Activated CD4-positive, alpha-beta T cell treated with anti-CD3 and anti-CD28 coated beads for 36 hours (primary cell): ENCODE measurements at regions not wholly inside any gene's neighbourhood (a gene's known extent, or its start where the extent isn't known, plus 50 kb on each side); places are given as distances from the start of the nearest gene placed in this dataset.

Experiments
- ATAC-seq: fragments of 200-7000 bp; cut with Tn5 transposase; one replicate; pipeline ENCODE4 v1.10.0; 2021; ENCODE audit warnings: mild to moderate bottlenecking, moderate library complexity
- CTCF ChIA-PET: fragments of 350-600 bp; sonication (Branson Sonifier 250); formaldehyde crosslinking; loops from one replicate; lab custom pipeline; 2021; ENCODE audit warnings: antibody characterized with exemption; lab: Charles Lee
- POLR2A ChIA-PET: fragments of 350-600 bp; sonication (Branson Sonifier 250); formaldehyde crosslinking; loops from one replicate; lab custom pipeline; 2021; ENCODE audit warnings: antibody characterized with exemption, inconsistent platforms; lab: Charles Lee
- DNase-seq: peaks from one replicate; pipeline ENCODE4 v3.0.0-alpha.2; 2020
- H3K27ac Mint-ChIP-seq: one replicate; pipeline ENCODE4 v1.8.0; 2021; ENCODE audit warnings: mixed read lengths
- H3K27me3 Mint-ChIP-seq: one replicate; pipeline ENCODE4 v1.8.0; 2021; ENCODE audit warnings: mixed read lengths
- H3K36me3 Mint-ChIP-seq: one replicate; pipeline ENCODE4 v1.8.0; 2021; ENCODE audit warnings: low read depth, mixed read lengths
- H3K4me1 Mint-ChIP-seq: one replicate; pipeline ENCODE4 v1.8.0; 2021; ENCODE audit warnings: mixed read lengths
- H3K4me3 Mint-ChIP-seq: one replicate; pipeline ENCODE4 v1.8.0; 2021; ENCODE audit warnings: mild to moderate bottlenecking, moderate library complexity, mixed read lengths
- H3K9me3 Mint-ChIP-seq: one replicate; pipeline ENCODE4 v1.8.0; 2021; ENCODE audit warnings: low read depth, mixed read lengths
- intact Hi-C, 2 experiments: fragments of 100-400 bp; cut with DNase I in 1 of 2; cut with micrococcal nuclease in 1 of 2; formaldehyde crosslinking; loops; one replicate each; pipeline versions ENCODE4 v1.14.2 to v1.15.1; 2022 to 2024; cut with DNase I, micrococcal nuclease

DNA sequence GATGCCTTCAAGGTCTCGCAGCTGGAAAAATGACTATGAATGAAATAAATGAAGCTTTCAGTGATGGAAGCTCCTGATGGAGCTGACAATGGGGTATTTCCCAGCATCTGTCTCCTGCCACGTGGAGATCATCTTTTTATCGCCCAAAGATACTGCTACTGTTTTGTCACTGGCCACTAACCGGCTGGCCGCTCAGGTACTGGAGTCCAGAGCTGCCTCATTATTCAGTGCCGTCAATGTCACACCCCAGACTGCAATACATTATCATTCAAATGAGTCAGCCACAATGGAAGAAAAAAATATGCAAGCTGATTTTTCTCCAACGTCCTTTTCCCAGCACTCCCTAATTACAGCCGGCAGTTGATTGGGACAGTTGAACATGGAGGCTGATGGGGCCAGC is 280.4 kb downstream of the ZSWIM6 start:
- Mint-ChIP-seq H3K36me3 (no peaks in the 10 kb centered on the region), H3K27me3 (peaks cover 7% of the 10 kb centered on the region), H3K4me3 (no peak overlapping the region), H3K27ac (no peak overlapping the region), H3K4me1 (no peaks in the 10 kb centered on the region), H3K9me3 (no peaks in the 10 kb centered on the region)
- intact Hi-C loops: no loop called here
- CTCF ChIA-PET: no interaction called here
- ATAC-seq: no peak
- POLR2A ChIA-PET: no interaction called here
- DNase-seq: no peak

GRCh38 chr5:61613679-61614078 is 281.6 kb downstream of the ZSWIM6 start:
- no peaks in the 10 kb centered on the region for H3K36me3 Mint-ChIP-seq
- intact Hi-C loops: no loop called here
- no peak overlapping the region for H3K4me3 Mint-ChIP-seq
- H3K9me3 Mint-ChIP-seq: no peaks in the 10 kb centered on the region
- DNase-seq (no peak), ATAC-seq (no peak)
- ChIA-PET CTCF (interaction anchor here (0.5 to 0.7 kb wide), 2 partner anchors 46 to 247 kb away, joined by 3 to 4 read pairs; no protein-coding TSS in a partner anchor), POLR2A (no interaction called here)
- H3K4me1 Mint-ChIP-seq: no peaks in the 10 kb centered on the region
- H3K27me3 Mint-ChIP-seq: peaks cover 7% of the 10 kb centered on the region
- H3K27ac Mint-ChIP-seq: no peak overlapping the region

GRCh38 chr5:61614606-61615005 is 282.5 kb downstream of the ZSWIM6 start:
- Mint-ChIP-seq H3K36me3 (no peaks in the 10 kb centered on the region), H3K27me3 (peaks cover 7% of the 10 kb centered on the region), H3K27ac (no peak overlapping the region), H3K4me1 (no peaks in the 10 kb centered on the region), H3K4me3 (no peak overlapping the region), H3K9me3 (no peaks in the 10 kb centered on the region)
- ChIA-PET POLR2A (no interaction called here), CTCF (interaction anchor here (1.2 kb wide), 1 partner anchor 43 kb away, joined by 3 read pairs; no protein-coding TSS in a partner anchor)
- DNase-seq (no peak), ATAC-seq (no peak)
- intact Hi-C loops: no loop called here

DNA sequence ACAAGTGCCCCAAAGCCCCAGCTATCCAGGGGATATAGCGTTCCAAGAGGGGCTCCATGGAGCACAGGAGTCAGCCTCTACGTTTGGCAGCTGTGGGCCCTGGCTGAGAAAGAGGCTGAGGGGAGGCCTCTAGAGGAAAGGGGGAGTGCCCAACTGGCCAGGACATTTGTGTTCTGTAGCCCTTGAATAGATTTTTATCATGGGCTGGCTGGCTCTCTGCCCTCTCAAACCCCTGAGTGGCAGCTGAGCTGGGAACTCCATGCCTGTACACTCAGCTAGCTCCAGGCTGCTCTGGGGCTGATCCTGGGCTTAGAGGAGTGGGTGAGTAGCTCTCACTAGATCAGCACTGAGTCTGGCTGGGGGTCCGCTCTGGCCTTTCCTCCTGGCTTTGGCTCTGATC is 285.0 kb downstream of the ZSWIM6 start:
- Mint-ChIP-seq H3K9me3 (no peaks in the 10 kb centered on the region), H3K4me1 (no peaks in the 10 kb centered on the region), H3K27ac (no peak overlapping the region), H3K27me3 (peaks cover 5% of the 10 kb centered on the region), H3K4me3 (no peak overlapping the region), H3K36me3 (no peaks in the 10 kb centered on the region)
- ChIA-PET CTCF (no interaction called here), POLR2A (no interaction called here)
- DNase-seq (no peak), ATAC-seq (no peak)
- intact Hi-C loops: no loop called here

- H3K36me3 Mint-ChIP-seq: no peaks in the 10 kb centered on the region
- CTCF ChIA-PET: interaction anchor here (0.6 kb wide), 1 partner anchor 334 kb away, joined by 3 read pairs; no protein-coding TSS in a partner anchor
- no peak for DNase-seq
- intact Hi-C loops: no loop called here
- H3K4me1 Mint-ChIP-seq: no peaks in the 10 kb centered on the region
- ATAC-seq: no peak
- H3K27ac Mint-ChIP-seq: no peak overlapping the region
- H3K4me3 Mint-ChIP-seq: no peak overlapping the region
- H3K27me3 Mint-ChIP-seq: peaks cover 3% of the 10 kb centered on the region
- POLR2A ChIA-PET: no interaction called here
- H3K9me3 Mint-ChIP-seq: no peaks in the 10 kb centered on the region
Measured at GRCh38 chr5:61617995-61618525, 286.0 kb downstream of the ZSWIM6 start.

DNA sequence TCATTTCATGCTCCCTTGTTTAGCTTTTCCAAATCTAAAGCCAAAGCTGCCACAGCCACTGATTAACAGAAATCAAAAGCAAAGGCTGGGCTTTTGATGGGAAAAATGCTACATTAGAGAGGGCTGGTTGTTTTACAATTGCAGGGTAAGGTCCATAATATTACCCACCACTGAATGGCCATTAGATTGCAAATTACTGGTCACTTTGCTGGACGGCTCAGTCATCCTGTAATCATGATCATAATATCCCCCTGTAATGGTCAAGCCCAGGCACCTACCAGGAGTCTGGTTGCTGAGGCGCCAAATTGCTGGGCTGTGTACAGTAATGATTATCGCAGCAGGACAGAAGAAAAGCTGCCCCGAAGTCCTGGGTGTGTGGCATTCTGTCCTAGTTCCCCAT is 286.5 kb downstream of the ZSWIM6 start:
- Mint-ChIP-seq H3K36me3 (no peaks in the 10 kb centered on the region), H3K27me3 (peaks cover 3% of the 10 kb centered on the region), H3K4me3 (no peak overlapping the region), H3K9me3 (no peaks in the 10 kb centered on the region), H3K4me1 (no peaks in the 10 kb centered on the region), H3K27ac (no peak overlapping the region)
- ChIA-PET CTCF (interaction anchor here (1.0 kb wide), 1 partner anchor 40 kb away, joined by 4 read pairs; no protein-coding TSS in a partner anchor), POLR2A (interaction anchor here (0.5 kb wide), 1 partner anchor 79 kb away, joined by 3 read pairs; no protein-coding TSS in a partner anchor)
- ATAC-seq (no peak), DNase-seq (no peak)
- intact Hi-C loops: no loop called here

- no peaks in the 10 kb centered on the region for H3K9me3 Mint-ChIP-seq
- ChIA-PET CTCF (interaction anchor here (0.6 to 1.0 kb wide), 2 partner anchors 24 to 39 kb away, joined by 3 to 4 read pairs; no protein-coding TSS in a partner anchor), POLR2A (no interaction called here)
- H3K4me1 Mint-ChIP-seq: no peaks in the 10 kb centered on the region
- H3K27ac Mint-ChIP-seq: no peak overlapping the region
- intact Hi-C loops: no loop called here
- H3K4me3 Mint-ChIP-seq: no peak overlapping the region
- H3K27me3 Mint-ChIP-seq: peaks cover 3% of the 10 kb centered on the region
- DNase-seq (no peak), ATAC-seq (no peak)
- H3K36me3 Mint-ChIP-seq: no peaks in the 10 kb centered on the region
Measured at GRCh38 chr5:61619289-61619688, 287.2 kb downstream of the ZSWIM6 start.

GRCh38 chr5:61619777-61620518 is 287.9 kb downstream of the ZSWIM6 start:
- no peak for DNase-seq
- Mint-ChIP-seq H3K9me3 (no peaks in the 10 kb centered on the region), H3K27me3 (peaks cover 8% of the 10 kb centered on the region), H3K36me3 (no peaks in the 10 kb centered on the region), H3K4me3 (no peak overlapping the region), H3K4me1 (no peaks in the 10 kb centered on the region), H3K27ac (no peak overlapping the region)
- no peak for ATAC-seq
- ChIA-PET CTCF (interaction anchor here (0.6 to 1.1 kb wide), 3 partner anchors 25 to 63 kb away, joined by 3 to 4 read pairs (median 3); no protein-coding TSS in a partner anchor), POLR2A (no interaction called here)
- intact Hi-C loops: no loop called here

- H3K4me3 Mint-ChIP-seq: no peak overlapping the region
- POLR2A ChIA-PET: no interaction called here
- ATAC-seq: no peak
- H3K27ac Mint-ChIP-seq: no peak overlapping the region
- intact Hi-C loops: no loop called here
- peaks cover 10% of the 10 kb centered on the region for H3K27me3 Mint-ChIP-seq
- CTCF ChIA-PET: interaction anchor here (1.1 kb wide), 1 partner anchor 63 kb away, joined by 3 read pairs; no protein-coding TSS in a partner anchor
- no peak for DNase-seq
- H3K4me1 Mint-ChIP-seq: no peaks in the 10 kb centered on the region
- no peaks in the 10 kb centered on the region for H3K36me3 Mint-ChIP-seq
- no peaks in the 10 kb centered on the region for H3K9me3 Mint-ChIP-seq
Measured at GRCh38 chr5:61620699-61621182, 288.7 kb downstream of the ZSWIM6 start.

DNA sequence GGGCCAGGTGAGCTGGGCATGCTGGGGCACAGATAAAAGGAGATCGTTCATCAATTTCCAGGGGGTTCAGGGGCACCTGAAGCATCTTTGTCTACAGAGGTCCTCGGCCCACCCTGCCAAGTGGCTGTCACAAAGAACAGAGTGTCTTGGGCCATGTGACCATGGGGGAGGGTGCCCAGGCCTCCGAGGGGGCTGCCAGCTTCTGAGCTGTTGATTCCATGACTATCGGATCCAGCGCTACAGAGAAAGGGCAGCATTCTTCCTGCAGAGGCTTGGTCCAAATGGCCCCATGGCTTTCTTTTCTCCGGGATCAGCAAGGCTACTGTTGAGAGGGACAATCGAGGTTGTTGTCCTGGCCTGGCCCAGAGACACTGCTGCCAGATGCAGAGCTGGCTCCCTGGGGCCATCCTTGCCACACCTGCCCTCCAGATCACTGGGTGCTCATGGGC is 289.2 kb downstream of the ZSWIM6 start:
- no peaks in the 10 kb centered on the region for H3K4me1 Mint-ChIP-seq
- H3K27ac Mint-ChIP-seq: no peak overlapping the region
- intact Hi-C loops: no loop called here
- ATAC-seq: no peak
- ChIA-PET CTCF (interaction anchor here (0.5 to 1.1 kb wide), 2 partner anchors 39 to 64 kb away, joined by 3 read pairs; no protein-coding TSS in a partner anchor), POLR2A (no interaction called here)
- no peaks in the 10 kb centered on the region for H3K9me3 Mint-ChIP-seq
- DNase-seq: no peak
- no peaks in the 10 kb centered on the region for H3K36me3 Mint-ChIP-seq
- H3K4me3 Mint-ChIP-seq: no peak overlapping the region
- peaks cover 10% of the 10 kb centered on the region for H3K27me3 Mint-ChIP-seq

DNA sequence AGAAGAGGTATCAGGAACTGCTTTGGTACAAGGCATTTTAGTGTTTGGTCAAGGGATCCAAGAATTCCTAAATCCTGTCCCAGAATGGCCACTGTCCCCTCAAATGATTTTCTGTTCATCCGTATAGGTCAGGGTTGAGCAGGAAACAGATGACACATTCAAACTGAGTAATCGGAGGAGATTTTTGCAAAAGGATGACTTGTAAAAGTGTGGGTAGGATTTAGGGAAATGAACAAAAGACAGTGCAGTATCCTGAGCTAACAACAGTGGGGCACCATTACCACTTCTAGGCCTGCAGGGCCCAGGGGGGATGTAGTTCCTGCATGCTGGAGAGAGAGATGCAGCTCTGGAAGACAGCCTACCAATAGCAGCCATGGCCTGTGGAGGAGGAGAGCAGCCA is 290.1 kb downstream of the ZSWIM6 start:
- no peaks in the 10 kb centered on the region for H3K9me3 Mint-ChIP-seq
- H3K27me3 Mint-ChIP-seq: peaks cover 15% of the 10 kb centered on the region
- CTCF ChIA-PET: interaction anchor here (0.5 kb wide), 1 partner anchor 40 kb away, joined by 3 read pairs; no protein-coding TSS in a partner anchor
- ATAC-seq (no peak), DNase-seq (no peak)
- H3K4me3 Mint-ChIP-seq: no peak overlapping the region
- intact Hi-C loops: no loop called here
- H3K27ac Mint-ChIP-seq: no peak overlapping the region
- no peaks in the 10 kb centered on the region for H3K36me3 Mint-ChIP-seq
- POLR2A ChIA-PET: no interaction called here
- H3K4me1 Mint-ChIP-seq: peaks cover 8% of the 10 kb centered on the region
